Activated T-helper 1 cell treated with anti-CD3 and anti-CD28 coated beads, Interleukin-12 subunit alpha, Interleukin-12 subunit beta, Interleukin-2, Interleukin-4 antibody, amounts not matched to agents 30 ng/mL and 10 ng/mL and 1 ng/mL, durations not matched to agents 14 hours and 24 hours and 36 hours (primary cell): ENCODE measurements at regions not wholly inside any gene's neighbourhood (a gene's known extent, or its start where the extent isn't known, plus 50 kb on each side); places are given as distances from the start of the nearest gene placed in this dataset.

Source experiments
- DNase-seq: peaks from one replicate; pipeline ENCODE4 v3.0.0; 2021; ENCODE audit warnings: low spot score
- H3K27ac Mint-ChIP-seq: one replicate; pipeline ENCODE4 v1.8.0; 2021; ENCODE audit warnings: mild to moderate bottlenecking, mixed read lengths
- H3K27me3 Mint-ChIP-seq: one replicate; pipeline ENCODE4 v1.8.0; 2022; ENCODE audit warnings: mild to moderate bottlenecking, moderate library complexity, mixed read lengths; ENCODE audit not compliant: insufficient read depth
- H3K36me3 Mint-ChIP-seq: one replicate; pipeline ENCODE4 v1.8.0; 2021; ENCODE audit warnings: low read depth, mixed read lengths
- H3K4me1 Mint-ChIP-seq: one replicate; pipeline ENCODE4 v1.8.0; 2021; ENCODE audit warnings: low read depth, mixed read lengths
- H3K4me3 Mint-ChIP-seq: one replicate; pipeline ENCODE4 v1.8.0; 2021; ENCODE audit warnings: mild to moderate bottlenecking, moderate library complexity, mixed read lengths
- H3K9me3 Mint-ChIP-seq: one replicate; pipeline ENCODE4 v1.8.0; 2021; ENCODE audit warnings: mixed read lengths
- intact Hi-C: fragments of 100-400 bp; cut with micrococcal nuclease; formaldehyde crosslinking; loops from one replicate; pipeline ENCODE4 v1.15.1; 2024

GRCh38 chr13:34808649-34809048 is 133.4 kb upstream of the NBEA start:
- H3K9me3 Mint-ChIP-seq: peaks cover 11% of the 10 kb centered on the region
- H3K36me3 Mint-ChIP-seq: no peaks in the 10 kb centered on the region

DNA sequence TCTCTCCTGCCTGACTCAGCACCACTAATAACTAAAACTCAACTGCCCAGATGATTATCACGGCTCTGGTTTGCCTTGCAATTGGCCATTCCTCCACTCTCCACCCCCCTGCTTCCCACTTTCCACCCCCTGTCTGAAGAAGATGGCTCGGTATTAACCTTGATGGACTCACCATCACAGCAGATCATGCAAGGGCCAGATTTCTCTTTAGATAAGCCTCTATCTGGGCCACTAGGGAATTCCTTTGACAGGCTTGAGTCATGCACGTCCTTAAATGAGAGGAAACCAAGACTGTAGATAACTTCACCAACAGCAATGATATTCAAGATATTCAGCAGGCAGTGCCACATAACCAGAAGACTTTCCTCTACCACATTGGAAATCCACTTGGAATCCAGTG is 131.1 kb upstream of the NBEA start:
- no peak overlapping the region for H3K4me3 Mint-ChIP-seq
- H3K27me3 Mint-ChIP-seq: no peaks in the 10 kb centered on the region
- no peaks in the 10 kb centered on the region for H3K4me1 Mint-ChIP-seq
- intact Hi-C loops: no loop called here
- H3K27ac Mint-ChIP-seq: no peak overlapping the region
- no peak for DNase-seq
- H3K9me3 Mint-ChIP-seq: peaks cover 11% of the 10 kb centered on the region
- no peaks in the 10 kb centered on the region for H3K36me3 Mint-ChIP-seq

More at GRCh38 chr13:34808649-34809048, 133.4 kb upstream of the NBEA start:
- Mint-ChIP-seq H3K27me3 (no peaks in the 10 kb centered on the region), H3K4me3 (no peak overlapping the region), H3K27ac (no peak overlapping the region), H3K4me1 (no peaks in the 10 kb centered on the region)
- DNase-seq: no peak
- intact Hi-C loops: no loop called here

GRCh38 chr13:34815526-34815925 is 126.5 kb upstream of the NBEA start:
- Mint-ChIP-seq H3K4me3 (no peak overlapping the region), H3K27ac (no peak overlapping the region), H3K27me3 (no peaks in the 10 kb centered on the region), H3K9me3 (peaks cover 14% of the 10 kb centered on the region), H3K4me1 (no peaks in the 10 kb centered on the region), H3K36me3 (no peaks in the 10 kb centered on the region)
- DNase-seq: no peak
- intact Hi-C loops: no loop called here

- H3K4me1 Mint-ChIP-seq: no peaks in the 10 kb centered on the region
- H3K27ac Mint-ChIP-seq: no peak overlapping the region
- H3K27me3 Mint-ChIP-seq: no peaks in the 10 kb centered on the region
- intact Hi-C loops: no loop called here
- DNase-seq: no peak
- no peaks in the 10 kb centered on the region for H3K36me3 Mint-ChIP-seq
- peaks cover 14% of the 10 kb centered on the region for H3K9me3 Mint-ChIP-seq
- no peak overlapping the region for H3K4me3 Mint-ChIP-seq
Measured at GRCh38 chr13:34816245-34816884, 125.7 kb upstream of the NBEA start.

- Mint-ChIP-seq H3K27me3 (no peaks in the 10 kb centered on the region), H3K9me3 (peaks cover 14% of the 10 kb centered on the region), H3K4me1 (no peaks in the 10 kb centered on the region), H3K27ac (no peak overlapping the region), H3K4me3 (no peak overlapping the region), H3K36me3 (no peaks in the 10 kb centered on the region)
- intact Hi-C loops: no loop called here
- no peak for DNase-seq
Measured at GRCh38 chr13:34816908-34817665, 125.0 kb upstream of the NBEA start.

GRCh38 chr13:34822650-34823049 is 119.4 kb upstream of the NBEA start:
- Mint-ChIP-seq H3K4me1 (no peaks in the 10 kb centered on the region), H3K27me3 (no peaks in the 10 kb centered on the region), H3K36me3 (no peaks in the 10 kb centered on the region), H3K27ac (no peak overlapping the region), H3K4me3 (no peak overlapping the region), H3K9me3 (peaks cover 3% of the 10 kb centered on the region)
- no peak for DNase-seq
- intact Hi-C loops: no loop called here

GRCh38 chr13:34826432-34826831 is 115.6 kb upstream of the NBEA start:
- Mint-ChIP-seq H3K36me3 (no peaks in the 10 kb centered on the region), H3K27ac (no peak overlapping the region), H3K9me3 (peaks cover under 1% of the 10 kb centered on the region), H3K4me1 (no peaks in the 10 kb centered on the region), H3K27me3 (no peaks in the 10 kb centered on the region), H3K4me3 (no peak overlapping the region)
- intact Hi-C loops: no loop called here
- no peak for DNase-seq

DNA sequence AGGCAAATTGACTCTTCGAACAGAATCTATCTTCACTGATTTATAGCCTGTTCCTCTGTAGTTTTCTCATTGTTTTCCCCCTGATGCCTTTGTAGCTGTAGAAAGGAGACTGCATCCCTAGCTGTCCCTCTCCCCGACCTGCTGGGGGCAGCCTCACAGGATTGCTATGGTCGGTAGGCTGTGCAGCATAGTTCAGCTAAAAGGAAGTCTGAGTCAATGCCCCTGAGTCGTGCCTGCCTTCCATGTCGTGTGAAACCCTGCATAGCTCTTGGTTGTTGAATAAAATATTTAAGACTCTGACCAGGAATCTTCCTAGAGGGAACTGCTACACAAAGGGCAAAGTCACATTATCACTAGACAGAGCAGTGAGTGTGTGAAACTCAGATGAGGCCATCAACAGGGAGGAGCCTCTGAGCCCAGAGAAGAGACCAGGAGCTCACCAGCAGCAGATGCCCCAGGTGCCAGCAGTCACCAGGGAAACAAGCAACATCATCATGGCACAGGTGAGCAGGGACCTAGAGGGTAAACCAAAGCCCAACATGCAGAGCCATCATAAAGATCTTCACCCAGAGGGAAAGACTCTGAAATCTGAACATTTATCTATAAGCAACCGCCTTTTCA is 108.4 kb upstream of the NBEA start:
- intact Hi-C loops: no loop called here
- Mint-ChIP-seq H3K4me3 (no peak overlapping the region), H3K4me1 (no peaks in the 10 kb centered on the region), H3K36me3 (no peaks in the 10 kb centered on the region), H3K27ac (no peak overlapping the region), H3K27me3 (peaks cover 2% of the 10 kb centered on the region), H3K9me3 (peaks cover 4% of the 10 kb centered on the region)
- no peak for DNase-seq

- intact Hi-C loops: no loop called here
- no peaks in the 10 kb centered on the region for H3K36me3 Mint-ChIP-seq
- no peak for DNase-seq
- H3K4me3 Mint-ChIP-seq: no peak overlapping the region
- no peaks in the 10 kb centered on the region for H3K27me3 Mint-ChIP-seq
- H3K27ac Mint-ChIP-seq: no peak overlapping the region
- H3K9me3 Mint-ChIP-seq: no peaks in the 10 kb centered on the region
- H3K4me1 Mint-ChIP-seq: no peaks in the 10 kb centered on the region
Measured at GRCh38 chr13:34842466-34842865, 99.6 kb upstream of the NBEA start.

- Mint-ChIP-seq H3K4me3 (no peak overlapping the region), H3K9me3 (no peaks in the 10 kb centered on the region), H3K36me3 (no peaks in the 10 kb centered on the region), H3K27me3 (no peaks in the 10 kb centered on the region), H3K27ac (no peak overlapping the region), H3K4me1 (no peaks in the 10 kb centered on the region)
- intact Hi-C loops: no loop called here
- DNase-seq: no peak
Measured at GRCh38 chr13:34847766-34848165, 94.3 kb upstream of the NBEA start.

- Mint-ChIP-seq H3K9me3 (no peaks in the 10 kb centered on the region), H3K27me3 (no peaks in the 10 kb centered on the region), H3K4me1 (no peaks in the 10 kb centered on the region), H3K27ac (no peak overlapping the region), H3K36me3 (no peaks in the 10 kb centered on the region), H3K4me3 (no peak overlapping the region)
- intact Hi-C loops: no loop called here
- DNase-seq: no peak
Measured at GRCh38 chr13:34849406-34849805, 92.7 kb upstream of the NBEA start.

GRCh38 chr13:34853161-34853560 is 88.9 kb upstream of the NBEA start:
- H3K9me3 Mint-ChIP-seq: no peaks in the 10 kb centered on the region
- no peak for DNase-seq
- H3K4me3 Mint-ChIP-seq: no peak overlapping the region
- no peaks in the 10 kb centered on the region for H3K36me3 Mint-ChIP-seq
- no peaks in the 10 kb centered on the region for H3K4me1 Mint-ChIP-seq
- no peak overlapping the region for H3K27ac Mint-ChIP-seq
- H3K27me3 Mint-ChIP-seq: no peaks in the 10 kb centered on the region
- intact Hi-C loops: no loop called here

- Mint-ChIP-seq H3K27ac (no peak overlapping the region), H3K27me3 (no peaks in the 10 kb centered on the region), H3K9me3 (no peaks in the 10 kb centered on the region), H3K36me3 (no peaks in the 10 kb centered on the region), H3K4me1 (no peaks in the 10 kb centered on the region), H3K4me3 (no peak overlapping the region)
- intact Hi-C loops: loop anchor here (2.0 kb wide), 1 partner anchor 53 kb away; no protein-coding TSS in a partner anchor
- DNase-seq: no peak
Measured at GRCh38 chr13:34857558-34858325, 84.3 kb upstream of the NBEA start.
